Retinal pigment epithelial cell (primary cell): ENCODE measurements at regions not wholly inside any gene's neighbourhood (a gene's known extent, or its start where the extent isn't known, plus 50 kb on each side); places are given as distances from the start of the nearest gene placed in this dataset.
A peak's percentile ranks its signal among the peaks of the same experiment; 100 is the strongest.
"Not testable (repeated sequence)": the region's sequence is repeated elsewhere in the genome, so short reads cannot be mapped to it uniquely, and the experiment has no call there.

Experiments
- DNase-seq: peaks from one replicate; pipeline ENCODE4 v3.0.0-alpha.2; 2010; ENCODE audit warnings: low read depth
- H3K4me3 ChIP-seq: 2 replicates; pipeline ENCODE4 v1.5.1; 2011; ENCODE audit warnings: mild to moderate bottlenecking, low read length, control low read depth, moderate library complexity
- CTCF ChIP-seq: conservative IDR thresholded peaks from 2 replicates; pipeline ENCODE4 v1.5.1; 2011; ENCODE audit warnings: low read depth, low read length, control low read depth, inconsistent platforms

GRCh38 chr2:118380915-118381653 is 292.8 kb downstream of the INSIG2 start:
- no peak overlapping the region for H3K4me3 ChIP-seq
- DNase-seq: no peak
- TF ChIP-seq CTCF: no peak

GRCh38 chr2:118375907-118376485 is 287.7 kb downstream of the INSIG2 start:
- DNase-seq: no peak
- TF ChIP-seq CTCF: no peak

GRCh38 chr2:118374974-118375755 is 286.9 kb downstream of the INSIG2 start:
- H3K4me3 ChIP-seq: no peak overlapping the region
- TF ChIP-seq CTCF: no peak
- no peak for DNase-seq

More at GRCh38 chr2:118375907-118376485, 287.7 kb downstream of the INSIG2 start:
- no peak overlapping the region for H3K4me3 ChIP-seq

- TF ChIP-seq CTCF: no peak
Measured at GRCh38 chr2:118372886-118373830, 284.9 kb downstream of the INSIG2 start.

GRCh38 chr2:118371515-118371914 is 283.2 kb downstream of the INSIG2 start:
- no peak overlapping the region for H3K4me3 ChIP-seq
- TF ChIP-seq CTCF: peak; percentile 88
- DNase-seq: no peak

More at GRCh38 chr2:118372886-118373830, 284.9 kb downstream of the INSIG2 start:
- no peak overlapping the region for H3K4me3 ChIP-seq
- no peak for DNase-seq

- DNase-seq, H3K4me3 ChIP-seq: not testable (repeated sequence)
Measured at GRCh38 chr2:118369521-118369920, 281.2 kb downstream of the INSIG2 start.
